ENCODE measurements at regions not wholly inside any gene's neighbourhood (a gene's known extent, or its start where the extent isn't known, plus 50 kb on each side); places are given as distances from the start of the nearest gene placed in this dataset.

DNA sequence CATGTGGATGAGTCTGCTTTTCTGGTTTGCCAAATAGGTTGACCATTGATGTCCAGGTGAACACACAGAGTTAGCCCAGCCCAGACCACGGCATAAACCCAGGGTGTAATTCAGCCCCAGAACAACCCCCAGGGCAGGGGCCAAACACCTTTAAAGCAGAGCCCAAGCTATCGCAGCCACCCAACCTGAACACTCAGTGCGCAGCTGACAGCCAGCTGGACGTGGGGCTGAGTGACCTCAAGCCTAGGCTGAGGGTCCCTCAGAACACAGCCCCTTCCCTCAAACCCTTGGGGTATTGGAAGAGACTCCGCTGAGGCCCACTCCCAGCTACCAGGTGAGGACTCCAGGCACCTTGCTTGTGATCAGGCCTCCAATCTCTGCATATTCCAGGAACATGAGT is 161.5 kb upstream of the NECTIN1 start:
- no peak for DNase-seq

DNA sequence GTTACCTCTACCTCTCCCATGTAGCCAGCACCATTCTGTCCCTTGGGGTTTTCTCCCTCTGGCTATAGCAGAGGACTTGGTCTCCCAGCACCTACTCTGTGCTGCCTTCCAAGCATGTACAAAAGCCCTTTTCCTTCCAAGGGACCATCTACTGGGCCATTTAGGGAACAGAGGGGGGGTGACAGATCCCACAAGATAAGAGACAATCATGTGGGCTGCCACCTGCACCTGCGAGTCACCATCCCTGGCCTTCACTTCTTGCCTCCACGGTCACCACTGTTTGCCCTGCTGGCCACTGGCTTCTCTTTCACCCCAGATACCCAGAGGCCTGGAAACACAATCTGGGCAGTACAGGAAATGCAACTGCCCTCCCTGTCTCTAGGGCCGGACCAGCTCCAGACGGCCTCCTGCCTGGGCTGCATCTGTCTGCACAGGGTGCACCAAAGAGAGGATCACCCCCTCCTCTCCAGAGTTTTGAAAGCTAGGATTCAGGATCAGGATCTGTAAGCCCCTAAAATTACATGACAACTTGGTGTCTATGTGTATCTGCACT is 160.8 kb upstream of the NECTIN1 start:
- H3K36me3 ChIP-seq: no peaks in the 10 kb centered on the region
- H3K4me1 ChIP-seq: peaks cover 3% of the 10 kb centered on the region
- no peaks in the 10 kb centered on the region for H3K9me3 ChIP-seq
- TF ChIP-seq, protein P1, sequence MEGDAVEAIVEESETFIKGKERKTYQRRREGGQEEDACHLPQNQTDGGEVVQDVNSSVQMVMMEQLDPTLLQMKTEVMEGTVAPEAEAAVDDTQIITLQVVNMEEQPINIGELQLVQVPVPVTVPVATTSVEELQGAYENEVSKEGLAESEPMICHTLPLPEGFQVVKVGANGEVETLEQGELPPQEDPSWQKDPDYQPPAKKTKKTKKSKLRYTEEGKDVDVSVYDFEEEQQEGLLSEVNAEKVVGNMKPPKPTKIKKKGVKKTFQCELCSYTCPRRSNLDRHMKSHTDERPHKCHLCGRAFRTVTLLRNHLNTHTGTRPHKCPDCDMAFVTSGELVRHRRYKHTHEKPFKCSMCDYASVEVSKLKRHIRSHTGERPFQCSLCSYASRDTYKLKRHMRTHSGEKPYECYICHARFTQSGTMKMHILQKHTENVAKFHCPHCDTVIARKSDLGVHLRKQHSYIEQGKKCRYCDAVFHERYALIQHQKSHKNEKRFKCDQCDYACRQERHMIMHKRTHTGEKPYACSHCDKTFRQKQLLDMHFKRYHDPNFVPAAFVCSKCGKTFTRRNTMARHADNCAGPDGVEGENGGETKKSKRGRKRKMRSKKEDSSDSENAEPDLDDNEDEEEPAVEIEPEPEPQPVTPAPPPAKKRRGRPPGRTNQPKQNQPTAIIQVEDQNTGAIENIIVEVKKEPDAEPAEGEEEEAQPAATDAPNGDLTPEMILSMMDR (IDR thresholded peaks at IDR 0.05): no peak
- intact Hi-C loops (cut with DNase I): no loop called here
- H3K27me3 ChIP-seq: no peaks in the 10 kb centered on the region
- no peak for DNase-seq
- no peak overlapping the region for H3K4me3 ChIP-seq
- no peak overlapping the region for H3K9ac ChIP-seq (ENCODE audit: low read depth in 2 of 2, low read length in 2 of 2)
- no peak overlapping the region for H3K27ac ChIP-seq

More for the DNA sequence above, 161.5 kb upstream of the NECTIN1 start:
- H3K36me3 ChIP-seq: no peaks in the 10 kb centered on the region
- intact Hi-C loops (cut with DNase I): no loop called here
- H3K4me1 ChIP-seq: peaks cover 3% of the 10 kb centered on the region
- no peak overlapping the region for H3K9ac ChIP-seq (ENCODE audit: low read depth in 2 of 2, low read length in 2 of 2)
- H3K9me3 ChIP-seq: no peaks in the 10 kb centered on the region
- H3K4me3 ChIP-seq: no peak overlapping the region
- no peak overlapping the region for H3K27ac ChIP-seq
- H3K27me3 ChIP-seq: no peaks in the 10 kb centered on the region
- TF ChIP-seq, protein P1 (IDR thresholded peaks at IDR 0.05): no peak

DNA sequence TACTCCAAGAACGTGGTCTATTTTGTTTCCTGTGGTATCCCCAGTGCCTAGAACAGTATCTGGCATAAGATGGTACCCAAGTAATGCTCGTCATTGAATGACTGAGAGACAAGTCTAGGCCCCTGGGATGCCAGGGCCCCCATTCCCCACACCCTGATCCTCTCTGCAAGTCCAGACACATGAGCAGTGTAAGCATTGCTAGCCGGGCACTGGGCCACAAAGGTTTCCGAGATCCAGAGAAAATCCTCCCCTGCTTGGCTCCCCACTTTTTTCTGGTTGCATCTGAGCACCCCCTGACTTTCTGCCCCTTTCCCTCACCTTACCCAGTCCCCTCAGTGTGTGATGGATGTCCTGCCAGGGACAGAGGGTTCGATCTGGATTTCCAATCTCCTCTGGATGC is 160.1 kb upstream of the NECTIN1 start:
- intact Hi-C loops (cut with DNase I): no loop called here
- DNase-seq: no peak
- H3K27me3 ChIP-seq: no peaks in the 10 kb centered on the region

DNA sequence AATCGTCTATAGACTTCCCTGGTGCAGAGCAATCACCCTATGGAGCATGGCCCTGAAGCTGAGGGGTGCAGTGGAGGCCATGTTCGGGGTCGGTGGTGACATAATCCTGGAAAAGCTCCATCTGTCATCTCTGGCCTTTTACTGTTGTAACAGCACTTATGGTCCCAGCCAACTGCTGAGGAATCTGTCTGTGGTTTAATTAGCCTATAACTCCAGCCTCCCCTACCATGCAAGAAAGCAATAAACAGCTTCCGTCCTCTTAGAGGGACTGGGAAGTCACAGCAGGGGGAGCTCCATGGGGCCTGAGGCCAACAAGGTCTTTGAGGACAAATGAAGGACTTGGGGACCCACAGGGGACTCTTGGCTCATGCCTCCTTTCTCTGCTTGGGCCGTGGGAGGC is 159.1 kb upstream of the NECTIN1 start:
- Histone ChIP-seq H3K36me3 (no peaks in the 10 kb centered on the region), H3K9me3 (no peaks in the 10 kb centered on the region), H3K27ac (no peak overlapping the region), H3K4me1 (peaks cover 3% of the 10 kb centered on the region), H3K4me3 (no peak overlapping the region), H3K9ac (ENCODE audit: low read depth in 2 of 2, low read length in 2 of 2) (no peak overlapping the region), H3K27me3 (no peaks in the 10 kb centered on the region)
- TF ChIP-seq, protein P1 (IDR thresholded peaks at IDR 0.05): no peak
- intact Hi-C loops (cut with DNase I): no loop called here
- no peak for DNase-seq

More for the DNA sequence above, 160.1 kb upstream of the NECTIN1 start:
- Histone ChIP-seq H3K27ac (no peak overlapping the region), H3K36me3 (no peaks in the 10 kb centered on the region), H3K9me3 (no peaks in the 10 kb centered on the region), H3K4me1 (peaks cover 3% of the 10 kb centered on the region), H3K4me3 (no peak overlapping the region), H3K9ac (ENCODE audit: low read depth in 2 of 2, low read length in 2 of 2) (no peak overlapping the region)
- TF ChIP-seq, protein P1 (IDR thresholded peaks at IDR 0.05): no peak

DNA sequence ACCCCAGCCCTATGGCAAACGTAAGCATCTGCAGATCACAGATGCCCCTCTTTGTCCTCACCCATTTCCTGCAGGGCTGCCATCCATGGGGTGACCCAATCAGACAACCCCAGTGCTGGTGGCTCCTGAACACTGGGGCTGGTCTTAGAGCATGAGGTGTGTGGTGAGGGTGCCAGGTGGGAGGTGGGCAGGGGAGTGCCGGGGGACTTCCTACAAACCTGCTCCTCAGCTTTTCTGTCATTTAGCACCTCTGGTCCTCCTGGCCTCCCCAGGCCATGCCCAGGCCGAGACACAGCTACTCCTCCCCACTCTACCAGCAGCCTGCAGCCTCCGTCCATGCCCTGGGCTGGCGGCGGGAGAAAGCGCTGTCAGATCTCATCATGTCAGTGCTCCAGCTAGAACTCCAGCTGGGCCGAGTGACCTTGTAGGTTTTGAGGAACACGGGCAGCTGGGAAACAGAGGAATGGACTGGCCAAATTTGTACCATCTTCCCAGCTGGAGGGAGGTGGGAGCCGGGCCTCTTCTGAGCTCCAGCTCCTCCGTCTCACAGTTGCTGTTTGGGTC is 157.7 kb upstream of the NECTIN1 start:
- H3K27ac ChIP-seq: no peak overlapping the region
- intact Hi-C loops (cut with DNase I): no loop called here
- no peaks in the 10 kb centered on the region for H3K27me3 ChIP-seq

More for the DNA sequence above, 157.7 kb upstream of the NECTIN1 start:
- Histone ChIP-seq H3K9ac (ENCODE audit: low read depth in 2 of 2, low read length in 2 of 2) (no peak overlapping the region), H3K4me3 (no peak overlapping the region), H3K9me3 (no peaks in the 10 kb centered on the region), H3K4me1 (peaks cover 3% of the 10 kb centered on the region), H3K36me3 (no peaks in the 10 kb centered on the region)
- DNase-seq: no peak
- TF ChIP-seq, protein P1 (IDR thresholded peaks at IDR 0.05): no peak
